H9 (cell line): ENCODE measurements at regions not wholly inside any gene's neighbourhood (a gene's known extent, or its start where the extent isn't known, plus 50 kb on each side); places are given as distances from the start of the nearest gene placed in this dataset.
A peak's percentile ranks its signal among the peaks of the same experiment; 100 is the strongest.
"Not testable (repeated sequence)": the region's sequence is repeated elsewhere in the genome, so short reads cannot be mapped to it uniquely, and the experiment has no call there.

Experiments used
- DNase-seq: peaks from one replicate; pipeline ENCODE4 v3.0.0-alpha.2; 2017
- H2AFZ ChIP-seq: one replicate; pipeline ENCODE4 v1.6.1; 2013; ENCODE audit warnings: mild to moderate bottlenecking, low read length, control low read depth, moderate library complexity
- H2AK5ac ChIP-seq: 2 replicates; pipeline ENCODE4 v1.6.1; 2013; ENCODE audit warnings: low read length, control low read depth, mixed read lengths; ENCODE audit not compliant: insufficient read length
- H2BK120ac ChIP-seq: one replicate; pipeline ENCODE4 v1.6.1; 2013; ENCODE audit warnings: low read depth, mild to moderate bottlenecking, low read length, control low read depth, inconsistent platforms; ENCODE audit not compliant: poor library complexity, severe bottlenecking
- H2BK12ac ChIP-seq: 2 replicates; pipeline ENCODE4 v1.6.1; 2013; ENCODE audit warnings: low read length, control low read depth, mixed read lengths, low read depth; ENCODE audit not compliant: insufficient read length
- H2BK15ac ChIP-seq: 2 replicates; pipeline ENCODE4 v1.6.1; 2013; ENCODE audit warnings: low read depth, low read length, control low read depth
- H2BK20ac ChIP-seq: one replicate; pipeline ENCODE4 v1.6.1; 2013; ENCODE audit warnings: low read depth, mild to moderate bottlenecking, low read length, control low read depth, inconsistent platforms; ENCODE audit not compliant: poor library complexity, severe bottlenecking
- H2BK5ac ChIP-seq: 2 replicates; pipeline ENCODE4 v1.6.1; 2013; ENCODE audit warnings: low read length, control low read depth, mixed read lengths; ENCODE audit not compliant: insufficient read length
- H3K14ac ChIP-seq: 2 replicates; pipeline ENCODE4 v1.6.1; 2013; ENCODE audit warnings: low read length, control low read depth; ENCODE audit not compliant: insufficient read depth
- H3K18ac ChIP-seq: 2 replicates; pipeline ENCODE4 v1.6.1; 2013; ENCODE audit warnings: low read depth, mild to moderate bottlenecking, mixed read lengths, low read length, control low read depth; ENCODE audit not compliant: insufficient read length
- H3K23ac ChIP-seq: 2 replicates; pipeline ENCODE4 v1.6.1; 2013; ENCODE audit warnings: low read length, control low read depth, mixed read lengths, low read depth; ENCODE audit not compliant: insufficient read length
- H3K23me2 ChIP-seq: 2 replicates; pipeline ENCODE4 v1.6.1; 2013; ENCODE audit warnings: low read depth, mild to moderate bottlenecking, mixed read lengths, low read length, control low read depth; ENCODE audit not compliant: insufficient read length, poor library complexity, severe bottlenecking
- H3K27ac ChIP-seq: 2 replicates; pipeline ENCODE4 v1.5.1; 2013; ENCODE audit warnings: low read length, control low read depth, mixed read lengths, low read depth; ENCODE audit not compliant: insufficient read length
- H3K27me3 ChIP-seq: 2 replicates; pipeline ENCODE4 v1.6.1; 2013; ENCODE audit warnings: low read length, control low read depth, inconsistent platforms; ENCODE audit not compliant: insufficient read depth
- H3K4ac ChIP-seq: 2 replicates; pipeline ENCODE4 v1.6.1; 2013; ENCODE audit warnings: low read depth, mild to moderate bottlenecking, control low read depth, inconsistent platforms, low read length, moderate library complexity
- H3K4me1 ChIP-seq: 2 replicates; pipeline ENCODE4 v1.6.1; 2013; ENCODE audit warnings: low read length, control low read depth, inconsistent platforms; ENCODE audit not compliant: insufficient read depth
- H3K4me2 ChIP-seq: 2 replicates; pipeline ENCODE4 v1.6.1; 2013; ENCODE audit warnings: low read length, control low read depth, mixed read lengths; ENCODE audit not compliant: insufficient read length, insufficient read depth
- H3K56ac ChIP-seq: 2 replicates; pipeline ENCODE4 v1.6.1; 2013; ENCODE audit warnings: low read depth, mild to moderate bottlenecking, mixed read lengths, low read length, control low read depth; ENCODE audit not compliant: insufficient read length
- H3K79me1 ChIP-seq: 2 replicates; pipeline ENCODE4 v1.6.1; 2013; ENCODE audit warnings: low read depth, mild to moderate bottlenecking, moderate library complexity, low read length, control low read depth, inconsistent platforms; ENCODE audit not compliant: insufficient read depth, poor library complexity, severe bottlenecking
- H3K79me2 ChIP-seq: 2 replicates; pipeline ENCODE4 v1.6.1; 2013; ENCODE audit warnings: low read length, control low read depth, inconsistent platforms; ENCODE audit not compliant: insufficient read depth
- H3K9ac ChIP-seq: 2 replicates; pipeline ENCODE4 v1.6.1; 2013; ENCODE audit warnings: low read length, control low read depth, mixed read lengths; ENCODE audit not compliant: insufficient read length; ENCODE audit errors: extremely low read depth
- H3K9me3 ChIP-seq: one replicate; pipeline ENCODE4 v1.6.1; 2013; ENCODE audit warnings: low read depth, low read length, inconsistent platforms; ENCODE audit not compliant: control insufficient read depth
- H3T11ph ChIP-seq: one replicate; pipeline ENCODE4 v1.6.1; 2013; ENCODE audit warnings: mild to moderate bottlenecking, low read length, control low read depth, inconsistent platforms
- H4K20me1 ChIP-seq: one replicate; pipeline ENCODE4 v1.6.1; 2013; ENCODE audit not compliant: control insufficient read depth, insufficient read length, insufficient read depth
- H4K5ac ChIP-seq: 2 replicates; pipeline ENCODE4 v1.6.1; 2013; ENCODE audit warnings: low read depth, mild to moderate bottlenecking, mixed read lengths, low read length, control low read depth; ENCODE audit not compliant: insufficient read length
- H4K8ac ChIP-seq: replicated peaks from 2 replicates; pipeline ENCODE4 v1.6.1; 2013; ENCODE audit warnings: low read length, control low read depth, mixed read lengths, low read depth; ENCODE audit not compliant: insufficient read length
- H4K91ac ChIP-seq: 2 replicates; pipeline ENCODE4 v1.6.1; 2013; ENCODE audit warnings: low read depth, mild to moderate bottlenecking, moderate library complexity, mixed read lengths, low read length, control low read depth; ENCODE audit not compliant: insufficient read length
- H3K27ac Mint-ChIP-seq, 3 experiments: 2 replicates in 2 of 3; 3 replicates in 1 of 3; pipeline ENCODE4 v1.8.0; 2020 to 2021; ENCODE audit warnings: mixed read lengths in 3 of 3, mild to moderate bottlenecking in 1 of 3, moderate library complexity in 1 of 3
- H3K27me3 Mint-ChIP-seq: 2 replicates; pipeline ENCODE4 v1.8.0; 2021; ENCODE audit warnings: low read depth, mild to moderate bottlenecking, moderate library complexity, mixed read lengths
- H3K36me3 Mint-ChIP-seq, 3 experiments: 2 replicates in 2 of 3; 3 replicates in 1 of 3; pipeline ENCODE4 v1.8.0; 2020 to 2021; ENCODE audit warnings: low read depth in 3 of 3, mixed read lengths in 3 of 3; ENCODE audit not compliant: insufficient read depth in 1 of 3
- H3K4me1 Mint-ChIP-seq, 2 experiments: 2 replicates each; pipeline ENCODE4 v1.8.0; 2020; ENCODE audit warnings: mixed read lengths in 2 of 2
- H3K4me3 Mint-ChIP-seq, 2 experiments: 2 replicates in 1 of 2; 3 replicates in 1 of 2; pipeline ENCODE4 v1.8.0; 2020 to 2021; ENCODE audit warnings: mild to moderate bottlenecking in 2 of 2, mixed read lengths in 2 of 2, moderate library complexity in 1 of 2
- H3K9me3 Mint-ChIP-seq, 2 experiments: 2 replicates in 1 of 2; 3 replicates in 1 of 2; pipeline ENCODE4 v1.8.0; 2020; ENCODE audit warnings: mild to moderate bottlenecking in 2 of 2, mixed read lengths in 2 of 2, moderate library complexity in 1 of 2
- CTCF ChIP-seq: fragments of 200-600 bp; sonication (generic); conservative IDR thresholded peaks from 3 replicates; pipeline ENCODE4 v1.8.0; 2021; ENCODE audit warnings: antibody characterized with exemption, mild to moderate bottlenecking
- whole genome bisulfite sequencing: extraction: QIAGEN DNeasy Blood & Tissue Kit; methylation state at CpG from one replicate; pipeline ENCODE4 v1.1.7; 2013; ENCODE audit warnings: missing lambda C conversion rate, low lambda C conversion rate, mixed read lengths; ENCODE audit not compliant: insufficient read length; ENCODE audit errors: extremely low coverage; 5-methylcytosine and 5-hydroxymethylcytosine counted together

GRCh38 chr4:160365383-160365782 lies 1262.5 kb downstream of the RAPGEF2 start:
- not testable (repeated sequence) for H3K4me2 ChIP-seq, H3K4me1 ChIP-seq, H3K4me3 Mint-ChIP-seq, H3K79me2 ChIP-seq, H2BK15ac ChIP-seq, H3K79me1 ChIP-seq, H4K20me1 ChIP-seq, H2BK12ac ChIP-seq, H2AK5ac ChIP-seq, H4K8ac ChIP-seq, H2BK5ac ChIP-seq, H3K9me3 ChIP-seq, H3K27me3 Mint-ChIP-seq, H2AFZ ChIP-seq, H3K27ac Mint-ChIP-seq, H3T11ph ChIP-seq, H3K23me2 ChIP-seq, H3K27ac ChIP-seq, H3K9ac ChIP-seq, H4K91ac ChIP-seq, H3K4ac ChIP-seq, H3K18ac ChIP-seq, H3K14ac ChIP-seq, H2BK20ac ChIP-seq, H3K23ac ChIP-seq, H3K56ac ChIP-seq, H3K4me1 Mint-ChIP-seq, H4K5ac ChIP-seq, H2BK120ac ChIP-seq, H3K27me3 ChIP-seq
- WGBS, result no CpG with 5 or more reads among the region's 8 CpGs
- Mint-ChIP-seq H3K9me3 (peaks cover 16 to 28% of the 10 kb centered on the region in 2 experiments), H3K36me3 (peaks cover 16 to 26% (median 24%) of the 10 kb centered on the region in 3 experiments)
- peak; percentile 53 for TF ChIP-seq CTCF
- peak; percentile 36 for DNase-seq
